22Rv1 (cell line): ENCODE measurements at regions not wholly inside any gene's neighbourhood (a gene's known extent, or its start where the extent isn't known, plus 50 kb on each side); places are given as distances from the start of the nearest gene placed in this dataset.

Experiments used
- ZFX ChIP-seq: fragments of 450-650 bp; IDR thresholded peaks from 2 replicates; pipeline ENCODE4 v1.6.1; 2017; ENCODE audit warnings: antibody characterized with exemption, borderline replicate concordance
- TF ChIP-seq, protein P1 (sequence below): fragments of 450-650 bp; IDR thresholded peaks from 2 replicates; pipeline ENCODE4 v1.5.1; 2017; ENCODE audit warnings: mild to moderate bottlenecking

DNA sequence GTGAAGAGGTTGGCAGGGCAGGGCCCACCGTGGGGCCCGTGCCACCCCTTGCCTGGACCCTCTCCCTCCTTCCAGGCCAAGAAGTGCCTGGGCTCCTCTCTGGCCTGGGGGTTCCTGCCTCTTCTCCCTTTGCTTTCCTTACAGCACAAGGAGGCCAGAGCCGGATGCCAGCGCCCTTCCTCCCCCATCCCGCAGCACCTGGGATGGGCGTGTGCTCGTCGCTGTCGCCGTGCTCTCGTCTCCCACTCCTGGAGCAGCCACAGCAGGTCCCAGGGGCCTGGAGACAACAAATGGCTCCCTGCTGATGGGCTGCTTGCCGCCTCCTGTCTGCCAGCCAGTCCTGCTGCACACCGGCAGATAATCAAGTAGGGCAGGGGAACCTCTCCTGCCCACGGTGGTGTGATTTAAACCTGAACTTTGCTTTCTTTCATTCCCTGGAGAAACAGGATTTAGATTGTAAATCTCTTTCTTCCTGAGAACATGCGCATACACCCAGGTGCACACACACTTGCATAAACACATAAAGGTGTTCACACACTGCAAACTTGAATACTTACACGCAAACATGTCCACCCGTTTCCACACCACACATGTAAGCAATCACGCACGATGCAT lies 50.8 kb upstream of the POU3F1 start:
- TF ChIP-seq ZFX: no peak
- TF ChIP-seq, protein P1, sequence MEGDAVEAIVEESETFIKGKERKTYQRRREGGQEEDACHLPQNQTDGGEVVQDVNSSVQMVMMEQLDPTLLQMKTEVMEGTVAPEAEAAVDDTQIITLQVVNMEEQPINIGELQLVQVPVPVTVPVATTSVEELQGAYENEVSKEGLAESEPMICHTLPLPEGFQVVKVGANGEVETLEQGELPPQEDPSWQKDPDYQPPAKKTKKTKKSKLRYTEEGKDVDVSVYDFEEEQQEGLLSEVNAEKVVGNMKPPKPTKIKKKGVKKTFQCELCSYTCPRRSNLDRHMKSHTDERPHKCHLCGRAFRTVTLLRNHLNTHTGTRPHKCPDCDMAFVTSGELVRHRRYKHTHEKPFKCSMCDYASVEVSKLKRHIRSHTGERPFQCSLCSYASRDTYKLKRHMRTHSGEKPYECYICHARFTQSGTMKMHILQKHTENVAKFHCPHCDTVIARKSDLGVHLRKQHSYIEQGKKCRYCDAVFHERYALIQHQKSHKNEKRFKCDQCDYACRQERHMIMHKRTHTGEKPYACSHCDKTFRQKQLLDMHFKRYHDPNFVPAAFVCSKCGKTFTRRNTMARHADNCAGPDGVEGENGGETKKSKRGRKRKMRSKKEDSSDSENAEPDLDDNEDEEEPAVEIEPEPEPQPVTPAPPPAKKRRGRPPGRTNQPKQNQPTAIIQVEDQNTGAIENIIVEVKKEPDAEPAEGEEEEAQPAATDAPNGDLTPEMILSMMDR: no peak
